CD4-positive, alpha-beta T cell treated with Interleukin-4 for 4 hours (primary cell): ENCODE measurements at regions not wholly inside any gene's neighbourhood (a gene's known extent, or its start where the extent isn't known, plus 50 kb on each side); places are given as distances from the start of the nearest gene placed in this dataset.

Source experiments
- DNase-seq: peaks from one replicate; pipeline ENCODE4 v3.0.0-alpha.2; 2020

- DNase-seq = no peak
Observed at GRCh38 chr12:22916241-22916640, 291.3 kb downstream of the ETNK1 start.

GRCh38 chr12:22916815-22917214, 291.8 kb downstream of the ETNK1 start:
- DNase-seq = no peak

GRCh38 chr12:22919883-22920282, 294.9 kb downstream of the ETNK1 start:
- DNase-seq = no peak

- no peak for DNase-seq
Observed at GRCh38 chr12:22923768-22924167, 298.8 kb downstream of the ETNK1 start.

- no peak for DNase-seq
Observed at GRCh38 chr12:22924391-22924790, 299.4 kb downstream of the ETNK1 start.

- DNase-seq = no peak
Observed at GRCh38 chr12:22925623-22926022, 300.7 kb downstream of the ETNK1 start.

GRCh38 chr12:22932431-22932830, 307.5 kb downstream of the ETNK1 start:
- DNase-seq = no peak

- DNase-seq = no peak
Observed at GRCh38 chr12:22935090-22935489, 310.1 kb downstream of the ETNK1 start.

- no peak for DNase-seq
Observed at GRCh38 chr12:22935501-22935900, 310.5 kb downstream of the ETNK1 start.

GRCh38 chr12:22938323-22938722, 313.4 kb downstream of the ETNK1 start:
- DNase-seq = no peak

GRCh38 chr12:22951206-22951605, 326.2 kb downstream of the ETNK1 start:
- no peak for DNase-seq

GRCh38 chr12:22956690-22957089, 331.7 kb downstream of the ETNK1 start:
- no peak for DNase-seq

GRCh38 chr12:22967171-22967570, 342.2 kb downstream of the ETNK1 start:
- no peak for DNase-seq

GRCh38 chr12:22969521-22969920, 344.6 kb downstream of the ETNK1 start:
- DNase-seq = no peak

GRCh38 chr12:22971247-22971646, 346.3 kb downstream of the ETNK1 start:
- no peak for DNase-seq

- DNase-seq = no peak
Observed at GRCh38 chr12:22971701-22972191, 346.8 kb downstream of the ETNK1 start.

- no peak for DNase-seq
Observed at GRCh38 chr12:22974865-22975264, 349.9 kb downstream of the ETNK1 start.

GRCh38 chr12:22978962-22979361, 354.0 kb downstream of the ETNK1 start:
- no peak for DNase-seq

GRCh38 chr12:22979854-22980469, 355.0 kb downstream of the ETNK1 start:
- no peak for DNase-seq

- no peak for DNase-seq
Observed at GRCh38 chr12:22981711-22982110, 356.7 kb downstream of the ETNK1 start.

- DNase-seq = no peak
Observed at GRCh38 chr12:22982635-22983034, 357.7 kb downstream of the ETNK1 start.

GRCh38 chr12:22986997-22987396, 362.0 kb downstream of the ETNK1 start:
- DNase-seq = no peak

GRCh38 chr12:22990501-22990900, 365.5 kb downstream of the ETNK1 start:
- DNase-seq = no peak

GRCh38 chr12:22991250-22991844, 366.4 kb downstream of the ETNK1 start:
- DNase-seq = no peak
